Smooth muscle cell of the brain vasculature (primary cell): ENCODE measurements at regions not wholly inside any gene's neighbourhood (a gene's known extent, or its start where the extent isn't known, plus 50 kb on each side); places are given as distances from the start of the nearest gene placed in this dataset.

ENCODE experiments used
- DNase-seq: peaks from one replicate; pipeline ENCODE4 v3.0.0-alpha.2; 2012; ENCODE audit warnings: low read depth, low spot score

GRCh38 chr10:113323985-113324384, 228.9 kb upstream of the HABP2 start:
- DNase-seq: no peak

- peak; percentile 73 for DNase-seq
Measured at GRCh38 chr10:113326160-113327111, 226.4 kb upstream of the HABP2 start.

GRCh38 chr10:113329121-113329596, 223.7 kb upstream of the HABP2 start:
- DNase-seq: peak; percentile 20

GRCh38 chr10:113331961-113332360, 220.9 kb upstream of the HABP2 start:
- DNase-seq: no peak

GRCh38 chr10:113333313-113333712, 219.5 kb upstream of the HABP2 start:
- no peak for DNase-seq

- DNase-seq: peak; percentile 77
Measured at GRCh38 chr10:113335592-113335991, 217.3 kb upstream of the HABP2 start.

- no peak for DNase-seq
Measured at GRCh38 chr10:113336549-113337130, 216.2 kb upstream of the HABP2 start.

- no peak for DNase-seq
Measured at GRCh38 chr10:113337142-113337541, 215.7 kb upstream of the HABP2 start.

GRCh38 chr10:113339121-113339520, 213.7 kb upstream of the HABP2 start:
- no peak for DNase-seq

- DNase-seq: no peak
Measured at GRCh38 chr10:113340282-113340681, 212.6 kb upstream of the HABP2 start.

GRCh38 chr10:113341138-113341537, 211.7 kb upstream of the HABP2 start:
- no peak for DNase-seq

GRCh38 chr10:113345826-113346624, 206.8 kb upstream of the HABP2 start:
- no peak for DNase-seq

GRCh38 chr10:113347508-113347907, 205.3 kb upstream of the HABP2 start:
- no peak for DNase-seq

GRCh38 chr10:113348694-113349093, 204.2 kb upstream of the HABP2 start:
- DNase-seq: no peak

- DNase-seq: no peak
Measured at GRCh38 chr10:113350311-113351040, 202.4 kb upstream of the HABP2 start.

GRCh38 chr10:113354711-113355110, 198.1 kb upstream of the HABP2 start:
- no peak for DNase-seq

GRCh38 chr10:113356794-113357680, 195.8 kb upstream of the HABP2 start:
- DNase-seq: no peak

- no peak for DNase-seq
Measured at GRCh38 chr10:113357681-113358300, 195.1 kb upstream of the HABP2 start.

GRCh38 chr10:113359655-113360054, 193.2 kb upstream of the HABP2 start:
- no peak for DNase-seq

GRCh38 chr10:113360870-113361269, 192.0 kb upstream of the HABP2 start:
- DNase-seq: no peak
